Liver (tissue), 8 donors: ENCODE measurements at regions not wholly inside any gene's neighbourhood (a gene's known extent, or its start where the extent isn't known, plus 50 kb on each side); places are given as distances from the start of the nearest gene placed in this dataset.

Source experiments
- DNase-seq: peaks from one replicate; pipeline ENCODE4 v3.0.0-alpha.2; 2017; ENCODE audit warnings: low spot score
- H3K27ac ChIP-seq, 2 donors: one replicate each; pipeline ENCODE4 v1.7.0; 2013; ENCODE audit warnings: inconsistent platforms in 2 of 2, low read length in 2 of 2, control low read depth in 1 of 2, low read depth in 1 of 2, mild to moderate bottlenecking in 1 of 2
- H3K27me3 ChIP-seq, 4 donors: one replicate each; pipeline versions ENCODE4 v1.6.1 to v1.7.0; 2013; ENCODE audit warnings: low read length in 3 of 4, inconsistent platforms in 1 of 4, mild to moderate bottlenecking in 1 of 4, moderate library complexity in 1 of 4; ENCODE audit not compliant: control insufficient read depth in 4 of 4, insufficient read depth in 4 of 4
- H3K36me3 ChIP-seq, 4 donors: one replicate each; pipeline versions ENCODE4 v1.6.1 to v1.7.0; 2013; ENCODE audit warnings: low read length in 3 of 4, mild to moderate bottlenecking in 3 of 4, low read depth in 1 of 4, moderate library complexity in 1 of 4; ENCODE audit not compliant: control insufficient read depth in 4 of 4, insufficient read depth in 3 of 4
- H3K4me1 ChIP-seq, 4 donors: one replicate each; pipeline versions ENCODE4 v1.6.1 to v1.7.0; 2013; ENCODE audit warnings: low read length in 3 of 4, mild to moderate bottlenecking in 3 of 4, moderate library complexity in 1 of 4; ENCODE audit not compliant: control insufficient read depth in 4 of 4, insufficient read depth in 4 of 4
- H3K4me3 ChIP-seq, 3 donors: one replicate each; pipeline versions ENCODE4 v1.6.1 to v1.7.0; 2013; ENCODE audit warnings: low read length in 3 of 3, control low read depth in 1 of 3, low read depth in 1 of 3, mild to moderate bottlenecking in 1 of 3
- H3K9ac ChIP-seq, 2 donors: one replicate each; pipeline ENCODE4 v1.7.0; 2013; ENCODE audit warnings: low read length in 2 of 2, mild to moderate bottlenecking in 2 of 2, moderate library complexity in 2 of 2, control low read depth in 1 of 2, low read depth in 1 of 2
- H3K9me3 ChIP-seq, 4 donors: one replicate each; pipeline versions ENCODE4 v1.6.1 to v1.7.0; 2013; ENCODE audit warnings: low read length in 3 of 4; ENCODE audit not compliant: control insufficient read depth in 4 of 4
- ATF3 ChIP-seq: IDR thresholded peaks from 2 replicates; pipeline ENCODE4 v1.6.1; 2016; ENCODE audit warnings: antibody characterized with exemption
- CTCF ChIP-seq: fragments of 150-350 bp; IDR thresholded peaks from 2 replicates; pipeline ENCODE4 v1.5.1; 2017; ENCODE audit warnings: improper control_type of control experiment, low read depth, low read length; ENCODE audit not compliant: missing input control
- EGR1 ChIP-seq, 2 donors: IDR thresholded peaks; 2 replicates each; pipeline ENCODE4 v1.6.1; 2016 to 2018; ENCODE audit warnings: antibody characterized with exemption in 2 of 2, low read depth in 2 of 2
- FOXA1 ChIP-seq: IDR thresholded peaks from 2 replicates; pipeline ENCODE4 v1.6.1; 2016; ENCODE audit warnings: antibody characterized with exemption
- FOXA2 ChIP-seq: IDR thresholded peaks from 2 replicates; pipeline ENCODE4 v1.6.1; 2016; ENCODE audit warnings: antibody characterized with exemption
- HNF4A ChIP-seq, 2 donors: conservative IDR thresholded peaks; 2 replicates each; pipeline ENCODE4 v1.6.1; 2016; ENCODE audit warnings: antibody characterized with exemption in 2 of 2, mild to moderate bottlenecking in 2 of 2
- HNF4G ChIP-seq: IDR thresholded peaks from 2 replicates; pipeline ENCODE4 v1.6.1; 2016; ENCODE audit warnings: antibody characterized with exemption
- JUND ChIP-seq, 2 donors: IDR thresholded peaks; 2 replicates each; pipeline ENCODE4 v1.6.1; 2016; ENCODE audit warnings: antibody characterized with exemption in 2 of 2
- RXRA ChIP-seq, 2 donors: IDR thresholded peaks; 2 replicates each; pipeline ENCODE4 v1.6.1; 2017 to 2018; ENCODE audit warnings: antibody characterized with exemption in 2 of 2, mild to moderate bottlenecking in 1 of 2
- SP1 ChIP-seq: IDR thresholded peaks from 2 replicates; pipeline ENCODE4 v1.6.1; 2018; ENCODE audit warnings: antibody characterized with exemption, mild to moderate bottlenecking
- TAF1 ChIP-seq: conservative IDR thresholded peaks from 2 replicates; pipeline ENCODE4 v1.6.1; 2016; ENCODE audit warnings: antibody characterized with exemption, mild to moderate bottlenecking
- WGBS: extraction: QIAGEN DNeasy Blood & Tissue Kit; methylation state at CpG from one replicate; pipeline ENCODE4 v1.1.7; 2013; 5-methylcytosine and 5-hydroxymethylcytosine counted together
- TF ChIP-seq, protein P1 (sequence below): IDR thresholded peaks from 2 replicates; pipeline ENCODE4 v1.6.1; 2016; ENCODE audit warnings: antibody characterized with exemption
- TF ChIP-seq, protein P2 (sequence below): IDR thresholded peaks from 2 replicates; pipeline ENCODE4 v1.6.1; 2016; ENCODE audit warnings: antibody characterized with exemption
- TF ChIP-seq, protein P3 (sequence below): IDR thresholded peaks from 2 replicates; pipeline ENCODE4 v1.6.1; 2016; ENCODE audit warnings: antibody characterized with exemption, mild to moderate bottlenecking
- donor health status: healthy.
- donor health status: healthy.
- donor health status: healthy.
- donor health status: healthy.
- donor health status: healthy.

DNA sequence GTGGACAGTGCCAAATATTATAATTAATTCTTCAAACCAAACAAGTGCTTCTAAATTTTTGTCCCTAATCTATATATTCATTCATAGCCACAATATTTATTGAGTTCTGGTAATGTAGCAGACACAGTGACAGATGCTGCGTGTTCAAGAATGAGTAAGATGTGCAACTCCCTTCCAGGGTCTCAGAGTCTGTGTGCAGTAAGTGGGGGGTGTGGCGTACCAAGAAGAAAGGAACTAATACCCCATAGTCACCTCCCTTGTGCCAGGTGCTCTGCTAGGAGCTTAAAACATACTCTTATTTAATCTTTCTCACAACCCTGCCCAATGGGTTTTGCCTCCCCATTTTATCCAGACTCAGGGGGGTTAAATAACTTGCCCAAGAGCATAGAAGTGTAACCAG lies 358.7 kb downstream of the BARHL2 start (continued):
- TF ChIP-seq ATF3: no peak
- no peak for TF ChIP-seq FOXA2
- no peak for TF ChIP-seq TAF1

DNA sequence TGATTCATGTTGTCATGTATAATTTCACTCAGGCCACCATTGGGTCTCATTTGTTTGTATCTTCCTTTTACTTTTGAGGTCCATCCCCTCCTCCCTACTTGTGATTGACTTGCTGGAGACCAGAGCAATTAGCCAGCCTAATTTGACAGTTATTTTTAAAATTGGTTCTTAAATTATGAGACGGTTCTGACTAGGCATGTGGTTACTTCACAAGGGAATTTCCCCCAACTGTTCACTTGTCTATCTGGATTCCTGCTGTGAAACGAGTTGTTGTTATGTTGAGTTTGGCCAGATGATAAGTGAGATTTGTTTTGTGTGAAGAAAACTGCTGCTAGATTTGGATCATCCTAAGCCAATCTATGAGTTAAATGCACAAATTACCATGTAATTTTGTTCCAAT lies 359.1 kb downstream of the BARHL2 start:
- H3K27me3 ChIP-seq: peaks cover 0 to 2% (median 0%) of the 10 kb centered on the region in 4 donors
- no peak overlapping the region for H3K4me3 ChIP-seq
- no peak for DNase-seq
- no peak for TF ChIP-seq EGR1 (IDR thresholded peaks at IDR 0.05; ENCODE audit: low read depth in 2 of 2)
- no peak for TF ChIP-seq FOXA1
- no peak for TF ChIP-seq HNF4G
- TF ChIP-seq ATF3: no peak
- no peak for TF ChIP-seq SP1
- TF ChIP-seq, protein P1, sequence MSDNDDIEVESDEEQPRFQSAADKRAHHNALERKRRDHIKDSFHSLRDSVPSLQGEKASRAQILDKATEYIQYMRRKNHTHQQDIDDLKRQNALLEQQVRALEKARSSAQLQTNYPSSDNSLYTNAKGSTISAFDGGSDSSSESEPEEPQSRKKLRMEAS: no peak
- TF ChIP-seq TAF1: no peak
- TF ChIP-seq CTCF: no peak
- no peaks in the 10 kb centered on the region for H3K9me3 ChIP-seq
- 39% methylated on average over 2 of the region's 2 CpGs for WGBS
- no peak overlapping the region for H3K9ac ChIP-seq
- no peaks in the 10 kb centered on the region for H3K4me1 ChIP-seq
- H3K36me3 ChIP-seq: no peaks in the 10 kb centered on the region
- H3K27ac ChIP-seq: no peak overlapping the region

DNA sequence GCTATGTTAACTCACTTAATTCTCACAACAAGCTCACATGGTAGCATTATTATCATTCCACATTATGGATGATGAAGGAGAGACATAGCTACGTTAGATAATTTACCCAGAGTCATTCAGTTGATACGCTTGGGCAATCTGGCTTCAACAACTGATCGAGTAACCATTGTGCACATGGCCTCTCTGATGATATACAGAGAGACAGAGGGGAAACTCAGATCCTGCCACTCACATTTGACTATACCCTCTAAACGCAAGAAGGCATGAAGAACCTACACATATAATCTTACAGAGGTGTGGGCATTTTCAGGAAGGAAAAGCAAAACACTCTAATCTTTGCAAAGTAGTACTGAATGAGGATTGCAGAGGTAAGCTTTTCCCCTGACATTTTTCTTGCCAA lies 360.1 kb downstream of the BARHL2 start:
- Histone ChIP-seq H3K36me3 (no peaks in the 10 kb centered on the region), H3K9ac (no peak overlapping the region), H3K4me1 (no peaks in the 10 kb centered on the region), H3K27ac (no peak overlapping the region), H3K9me3 (no peaks in the 10 kb centered on the region), H3K27me3 (peaks cover 0 to 3% (median 0%) of the 10 kb centered on the region in 4 donors), H3K4me3 (no peak overlapping the region)
- no peak for DNase-seq
- WGBS: 77% methylated on average over 4 of the region's 4 CpGs
- no peak for TF ChIP-seq CTCF
- TF ChIP-seq, protein P1: no peak

GRCh38 chr1:90356101-90356500 lies 361.0 kb downstream of the BARHL2 start:
- 89% methylated on average over 3 of the region's 3 CpGs for WGBS
- Histone ChIP-seq H3K27ac (no peak overlapping the region), H3K4me3 (no peak overlapping the region), H3K36me3 (no peaks in the 10 kb centered on the region), H3K9me3 (no peaks in the 10 kb centered on the region), H3K27me3 (peaks cover 0 to 3% (median 0%) of the 10 kb centered on the region in 4 donors), H3K4me1 (no peaks in the 10 kb centered on the region), H3K9ac (no peak overlapping the region)
- DNase-seq: no peak
- TF ChIP-seq, protein P2, sequence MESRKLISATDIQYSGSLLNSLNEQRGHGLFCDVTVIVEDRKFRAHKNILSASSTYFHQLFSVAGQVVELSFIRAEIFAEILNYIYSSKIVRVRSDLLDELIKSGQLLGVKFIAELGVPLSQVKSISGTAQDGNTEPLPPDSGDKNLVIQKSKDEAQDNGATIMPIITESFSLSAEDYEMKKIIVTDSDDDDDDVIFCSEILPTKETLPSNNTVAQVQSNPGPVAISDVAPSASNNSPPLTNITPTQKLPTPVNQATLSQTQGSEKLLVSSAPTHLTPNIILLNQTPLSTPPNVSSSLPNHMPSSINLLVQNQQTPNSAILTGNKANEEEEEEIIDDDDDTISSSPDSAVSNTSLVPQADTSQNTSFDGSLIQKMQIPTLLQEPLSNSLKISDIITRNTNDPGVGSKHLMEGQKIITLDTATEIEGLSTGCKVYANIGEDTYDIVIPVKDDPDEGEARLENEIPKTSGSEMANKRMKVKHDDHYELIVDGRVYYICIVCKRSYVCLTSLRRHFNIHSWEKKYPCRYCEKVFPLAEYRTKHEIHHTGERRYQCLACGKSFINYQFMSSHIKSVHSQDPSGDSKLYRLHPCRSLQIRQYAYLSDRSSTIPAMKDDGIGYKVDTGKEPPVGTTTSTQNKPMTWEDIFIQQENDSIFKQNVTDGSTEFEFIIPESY: no peak
- TF ChIP-seq JUND (IDR thresholded peaks at IDR 0.05): no peak
- no peak for TF ChIP-seq EGR1 (IDR thresholded peaks at IDR 0.05; ENCODE audit: low read depth in 2 of 2)
- no peak for TF ChIP-seq HNF4A (conservative IDR thresholded peaks at IDR 0.05)
- TF ChIP-seq, protein P1: no peak
- TF ChIP-seq TAF1: no peak
- TF ChIP-seq RXRA (IDR thresholded peaks at IDR 0.05): no peak
- TF ChIP-seq, protein P3, sequence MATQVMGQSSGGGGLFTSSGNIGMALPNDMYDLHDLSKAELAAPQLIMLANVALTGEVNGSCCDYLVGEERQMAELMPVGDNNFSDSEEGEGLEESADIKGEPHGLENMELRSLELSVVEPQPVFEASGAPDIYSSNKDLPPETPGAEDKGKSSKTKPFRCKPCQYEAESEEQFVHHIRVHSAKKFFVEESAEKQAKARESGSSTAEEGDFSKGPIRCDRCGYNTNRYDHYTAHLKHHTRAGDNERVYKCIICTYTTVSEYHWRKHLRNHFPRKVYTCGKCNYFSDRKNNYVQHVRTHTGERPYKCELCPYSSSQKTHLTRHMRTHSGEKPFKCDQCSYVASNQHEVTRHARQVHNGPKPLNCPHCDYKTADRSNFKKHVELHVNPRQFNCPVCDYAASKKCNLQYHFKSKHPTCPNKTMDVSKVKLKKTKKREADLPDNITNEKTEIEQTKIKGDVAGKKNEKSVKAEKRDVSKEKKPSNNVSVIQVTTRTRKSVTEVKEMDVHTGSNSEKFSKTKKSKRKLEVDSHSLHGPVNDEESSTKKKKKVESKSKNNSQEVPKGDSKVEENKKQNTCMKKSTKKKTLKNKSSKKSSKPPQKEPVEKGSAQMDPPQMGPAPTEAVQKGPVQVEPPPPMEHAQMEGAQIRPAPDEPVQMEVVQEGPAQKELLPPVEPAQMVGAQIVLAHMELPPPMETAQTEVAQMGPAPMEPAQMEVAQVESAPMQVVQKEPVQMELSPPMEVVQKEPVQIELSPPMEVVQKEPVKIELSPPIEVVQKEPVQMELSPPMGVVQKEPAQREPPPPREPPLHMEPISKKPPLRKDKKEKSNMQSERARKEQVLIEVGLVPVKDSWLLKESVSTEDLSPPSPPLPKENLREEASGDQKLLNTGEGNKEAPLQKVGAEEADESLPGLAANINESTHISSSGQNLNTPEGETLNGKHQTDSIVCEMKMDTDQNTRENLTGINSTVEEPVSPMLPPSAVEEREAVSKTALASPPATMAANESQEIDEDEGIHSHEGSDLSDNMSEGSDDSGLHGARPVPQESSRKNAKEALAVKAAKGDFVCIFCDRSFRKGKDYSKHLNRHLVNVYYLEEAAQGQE: no peak
